ENCODE measurements at regions not wholly inside any gene's neighbourhood (a gene's known extent, or its start where the extent isn't known, plus 50 kb on each side); places are given as distances from the start of the nearest gene placed in this dataset.

DNA sequence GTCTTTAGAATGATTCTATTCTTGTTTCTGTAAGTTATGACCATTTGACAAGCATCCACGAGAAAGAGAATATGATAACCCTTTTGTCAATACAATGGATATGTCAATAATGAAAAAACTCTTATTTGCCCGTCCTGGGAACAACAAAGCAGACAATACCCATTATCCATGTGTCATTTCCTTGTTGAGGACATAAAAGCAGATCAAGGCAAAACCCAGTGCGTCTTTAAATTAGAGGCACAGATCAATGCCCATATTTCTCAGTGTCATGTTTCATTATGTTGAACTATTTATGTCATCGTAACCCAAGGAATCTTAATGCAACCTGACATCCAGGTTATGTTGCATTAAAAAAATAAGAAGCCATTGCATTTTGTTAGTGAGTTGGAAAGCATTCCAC, 365.0 kb upstream of the CELF4 start:
- TF ChIP-seq, protein P1, sequence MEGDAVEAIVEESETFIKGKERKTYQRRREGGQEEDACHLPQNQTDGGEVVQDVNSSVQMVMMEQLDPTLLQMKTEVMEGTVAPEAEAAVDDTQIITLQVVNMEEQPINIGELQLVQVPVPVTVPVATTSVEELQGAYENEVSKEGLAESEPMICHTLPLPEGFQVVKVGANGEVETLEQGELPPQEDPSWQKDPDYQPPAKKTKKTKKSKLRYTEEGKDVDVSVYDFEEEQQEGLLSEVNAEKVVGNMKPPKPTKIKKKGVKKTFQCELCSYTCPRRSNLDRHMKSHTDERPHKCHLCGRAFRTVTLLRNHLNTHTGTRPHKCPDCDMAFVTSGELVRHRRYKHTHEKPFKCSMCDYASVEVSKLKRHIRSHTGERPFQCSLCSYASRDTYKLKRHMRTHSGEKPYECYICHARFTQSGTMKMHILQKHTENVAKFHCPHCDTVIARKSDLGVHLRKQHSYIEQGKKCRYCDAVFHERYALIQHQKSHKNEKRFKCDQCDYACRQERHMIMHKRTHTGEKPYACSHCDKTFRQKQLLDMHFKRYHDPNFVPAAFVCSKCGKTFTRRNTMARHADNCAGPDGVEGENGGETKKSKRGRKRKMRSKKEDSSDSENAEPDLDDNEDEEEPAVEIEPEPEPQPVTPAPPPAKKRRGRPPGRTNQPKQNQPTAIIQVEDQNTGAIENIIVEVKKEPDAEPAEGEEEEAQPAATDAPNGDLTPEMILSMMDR (IDR thresholded peaks at IDR 0.05; ENCODE audit: insufficient read depth, low read length, poor library complexity, severe bottlenecking): no peak
- H3K27me3 ChIP-seq (ENCODE audit: control insufficient read depth, insufficient read depth, low read length): no peaks in the 10 kb centered on the region
- DNase-seq (ENCODE audit: low read depth): no peak
- H3K36me3 ChIP-seq (ENCODE audit: control insufficient read depth, insufficient read depth, low read length): no peaks in the 10 kb centered on the region
- no peak overlapping the region for H3K4me3 ChIP-seq (ENCODE audit: low read depth, low read length)

DNA sequence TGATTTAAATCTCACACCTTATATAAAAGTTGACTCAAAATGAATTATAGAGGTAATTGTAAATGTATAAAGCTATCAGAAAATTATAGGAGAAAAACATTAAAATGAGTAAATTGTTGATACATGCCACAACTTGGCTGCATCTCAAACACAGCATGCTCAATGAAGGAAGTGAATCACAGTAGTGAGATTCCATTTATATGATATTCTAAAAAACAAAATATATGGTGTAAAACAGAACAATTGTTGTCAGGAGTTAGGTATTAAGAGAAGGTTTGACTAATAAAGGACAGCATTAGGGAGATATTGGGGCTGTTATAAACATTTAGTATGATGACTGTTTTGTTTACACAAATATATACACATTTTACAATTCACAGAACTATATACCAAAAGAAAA, 356.6 kb upstream of the CELF4 start:
- TF ChIP-seq, protein P1 (IDR thresholded peaks at IDR 0.05; ENCODE audit: insufficient read depth, low read length, poor library complexity, severe bottlenecking): no peak
- Histone ChIP-seq H3K27me3 (ENCODE audit: control insufficient read depth, insufficient read depth, low read length) (no peaks in the 10 kb centered on the region), H3K36me3 (ENCODE audit: control insufficient read depth, insufficient read depth, low read length) (no peaks in the 10 kb centered on the region), H3K4me3 (ENCODE audit: low read depth, low read length) (no peak overlapping the region)
- DNase-seq (ENCODE audit: low read depth): no peak

DNA sequence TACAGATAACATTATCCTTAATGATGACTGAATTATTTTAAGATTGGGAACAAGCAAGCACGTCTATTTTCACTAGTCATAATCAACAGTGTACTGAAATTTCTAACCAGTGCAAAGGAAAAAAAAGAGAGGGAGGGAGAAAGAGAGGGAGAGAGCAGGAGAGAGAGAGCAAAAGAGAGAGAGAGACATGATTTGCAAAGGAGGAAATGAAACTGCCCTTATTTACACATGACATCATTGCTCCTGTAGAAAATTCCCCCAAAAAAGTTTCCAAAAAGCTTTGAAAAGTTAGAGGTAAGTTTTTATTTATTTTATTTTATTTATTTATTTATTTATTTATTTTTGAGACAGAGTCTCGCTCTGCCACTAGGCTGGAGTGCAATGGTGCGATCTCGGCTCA, 355.3 kb upstream of the CELF4 start:
- no peak for DNase-seq (ENCODE audit: low read depth)
- Histone ChIP-seq H3K36me3 (ENCODE audit: control insufficient read depth, insufficient read depth, low read length) (no peaks in the 10 kb centered on the region), H3K27me3 (ENCODE audit: control insufficient read depth, insufficient read depth, low read length) (no peaks in the 10 kb centered on the region), H3K4me3 (ENCODE audit: low read depth, low read length) (no peak overlapping the region)
- TF ChIP-seq, protein P1 (IDR thresholded peaks at IDR 0.05; ENCODE audit: insufficient read depth, low read length, poor library complexity, severe bottlenecking): no peak

DNA sequence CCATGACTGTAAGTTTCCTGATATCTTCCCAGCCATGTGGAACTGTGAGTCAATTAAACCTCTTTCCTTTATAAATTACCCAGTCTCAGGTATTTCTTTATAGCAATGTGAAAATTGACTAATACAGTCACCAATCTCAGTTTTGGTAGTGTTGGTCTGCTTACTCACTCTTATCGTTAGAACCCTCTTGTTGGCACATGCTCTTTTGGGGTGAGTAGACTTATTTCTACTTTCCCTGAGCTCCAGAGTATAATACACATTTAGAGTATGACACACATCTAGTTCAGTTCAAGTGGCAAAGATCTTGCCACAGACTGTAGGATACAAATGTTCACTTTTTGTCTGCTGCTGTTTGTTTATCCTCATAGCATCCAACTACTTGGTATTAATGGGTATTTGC, 347.5 kb upstream of the CELF4 start:
- no peak overlapping the region for H3K4me3 ChIP-seq (ENCODE audit: low read depth, low read length)
- TF ChIP-seq, protein P1 (IDR thresholded peaks at IDR 0.05; ENCODE audit: insufficient read depth, low read length, poor library complexity, severe bottlenecking): no peak
- H3K27me3 ChIP-seq (ENCODE audit: control insufficient read depth, insufficient read depth, low read length): no peaks in the 10 kb centered on the region
- H3K36me3 ChIP-seq (ENCODE audit: control insufficient read depth, insufficient read depth, low read length): no peaks in the 10 kb centered on the region
- DNase-seq (ENCODE audit: low read depth): no peak

DNA sequence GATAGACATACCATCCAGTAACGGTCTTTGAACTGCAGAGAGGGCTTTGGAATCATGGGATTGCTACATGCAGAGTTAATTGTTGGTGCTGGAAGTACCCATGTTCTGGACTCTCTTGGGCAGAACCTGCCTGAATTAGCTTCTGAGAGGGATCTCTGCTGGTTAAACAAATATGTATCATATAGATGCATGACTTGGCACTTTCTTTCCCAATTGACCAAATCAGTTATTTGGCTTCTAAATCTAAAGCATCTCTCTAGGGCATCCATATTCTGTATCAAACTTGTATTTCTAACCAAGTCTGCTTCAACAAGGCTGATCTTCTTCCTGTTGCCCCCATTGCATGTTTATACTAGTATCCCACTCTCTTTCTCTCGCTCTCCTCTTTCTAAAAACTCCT, 336.7 kb upstream of the CELF4 start:
- TF ChIP-seq, protein P1 (IDR thresholded peaks at IDR 0.05; ENCODE audit: insufficient read depth, low read length, poor library complexity, severe bottlenecking): no peak
- DNase-seq (ENCODE audit: low read depth): no peak
- H3K36me3 ChIP-seq (ENCODE audit: control insufficient read depth, insufficient read depth, low read length): no peaks in the 10 kb centered on the region

DNA sequence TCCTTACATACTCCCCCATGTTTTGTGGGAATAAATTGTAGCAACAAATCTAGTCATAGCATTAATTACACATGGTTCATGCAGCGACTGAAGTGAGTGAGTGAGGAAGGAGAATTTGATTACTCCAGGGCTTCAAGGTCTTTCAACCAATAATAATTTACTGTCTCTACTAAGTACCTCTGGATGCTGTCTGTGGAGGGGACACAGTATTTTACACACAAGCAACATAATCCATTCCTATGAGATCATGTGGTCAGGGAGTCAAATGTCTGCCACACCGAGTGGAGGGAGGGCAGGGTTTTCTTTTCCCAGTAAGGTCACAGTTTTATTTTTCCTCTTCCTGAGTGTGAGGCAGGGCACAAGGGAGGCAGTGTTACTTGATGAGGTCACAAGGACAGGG, 334.7 kb upstream of the CELF4 start:
- no peaks in the 10 kb centered on the region for H3K36me3 ChIP-seq (ENCODE audit: control insufficient read depth, insufficient read depth, low read length)
- no peak for DNase-seq (ENCODE audit: low read depth)
- H3K27me3 ChIP-seq (ENCODE audit: control insufficient read depth, insufficient read depth, low read length): peaks cover 3% of the 10 kb centered on the region
- TF ChIP-seq, protein P1 (IDR thresholded peaks at IDR 0.05; ENCODE audit: insufficient read depth, low read length, poor library complexity, severe bottlenecking): no peak
- no peak overlapping the region for H3K4me3 ChIP-seq (ENCODE audit: low read depth, low read length)

More for the DNA sequence above, 336.7 kb upstream of the CELF4 start:
- H3K4me3 ChIP-seq (ENCODE audit: low read depth, low read length): no peak overlapping the region
- peaks cover 3% of the 10 kb centered on the region for H3K27me3 ChIP-seq (ENCODE audit: control insufficient read depth, insufficient read depth, low read length)

All from kidney epithelial cell (primary cell).